ENCODE measurements at regions not wholly inside any gene's neighbourhood (a gene's known extent, or its start where the extent isn't known, plus 50 kb on each side); places are given as distances from the start of the nearest gene placed in this dataset.

GRCh38 chr5:74251141-74252035 is 389.1 kb downstream of the ENC1 start:
- DNase-seq, result peak; percentile 87

- no peak for DNase-seq
Observed at GRCh38 chr5:74250304-74251102, 390.0 kb downstream of the ENC1 start.

GRCh38 chr5:74248576-74248975 is 392.0 kb downstream of the ENC1 start:
- no peak for DNase-seq

GRCh38 chr5:74244406-74244805 is 396.1 kb downstream of the ENC1 start:
- DNase-seq, result no peak

GRCh38 chr5:74243634-74244033 is 396.9 kb downstream of the ENC1 start:
- peak; percentile 12 for DNase-seq

GRCh38 chr5:74242516-74242915 is 398.0 kb downstream of the ENC1 start:
- no peak for DNase-seq

GRCh38 chr5:74241751-74242140 is 398.8 kb downstream of the ENC1 start:
- no peak for DNase-seq

GRCh38 chr5:74240783-74241750 is 399.5 kb downstream of the ENC1 start:
- DNase-seq, result no peak

- no peak for DNase-seq
Observed at GRCh38 chr5:74239261-74239660, 401.3 kb downstream of the ENC1 start.

GRCh38 chr5:74237571-74238145 is 402.9 kb downstream of the ENC1 start:
- no peak for DNase-seq

- no peak for DNase-seq
Observed at GRCh38 chr5:74235552-74235951, 405.0 kb downstream of the ENC1 start.

- DNase-seq, result no peak
Observed at GRCh38 chr5:74233571-74233970, 407.0 kb downstream of the ENC1 start.

GRCh38 chr5:74233091-74233490 is 407.4 kb downstream of the ENC1 start:
- DNase-seq, result no peak

- no peak for DNase-seq
Observed at GRCh38 chr5:74232276-74232675, 408.3 kb downstream of the ENC1 start.

GRCh38 chr5:74231697-74232096 is 408.8 kb downstream of the ENC1 start:
- DNase-seq, result no peak

GRCh38 chr5:74226716-74227485 is 413.6 kb downstream of the ENC1 start:
- no peak for DNase-seq

- DNase-seq, result no peak
Observed at GRCh38 chr5:74225587-74225986, 414.9 kb downstream of the ENC1 start.

- DNase-seq, result no peak
Observed at GRCh38 chr5:74224331-74224730, 416.2 kb downstream of the ENC1 start.

GRCh38 chr5:74222806-74223205 is 417.7 kb downstream of the ENC1 start:
- DNase-seq, result no peak

GRCh38 chr5:74221413-74221812 is 419.1 kb downstream of the ENC1 start:
- no peak for DNase-seq

- no peak for DNase-seq
Observed at GRCh38 chr5:74216012-74216411, 424.5 kb downstream of the ENC1 start.
